Prostate gland (tissue), 2 donors: ENCODE measurements at regions not wholly inside any gene's neighbourhood (a gene's known extent, or its start where the extent isn't known, plus 50 kb on each side); places are given as distances from the start of the nearest gene placed in this dataset.

Experiments
- POLR2AphosphoS5 ChIP-seq: sonication (generic); formaldehyde crosslinking; IDR thresholded peaks from one replicate; pipeline ENCODE4 v1.6.1; 2017; ENCODE audit warnings: antibody characterized with exemption
- TF ChIP-seq, protein P1 (sequence below), 4 experiments: fragments of 200-600 bp in 2 of 4; fragments of 450-650 bp in 2 of 4; sonication (generic) in 2 of 4; IDR thresholded peaks; 1 replicate in 3 of 4; 2 replicates in 1 of 4; pipeline ENCODE4 v1.5.1; 2016 to 2019; ENCODE audit warnings: antibody characterized with exemption in 4 of 4, mild to moderate bottlenecking in 2 of 4, moderate library complexity in 2 of 4

DNA sequence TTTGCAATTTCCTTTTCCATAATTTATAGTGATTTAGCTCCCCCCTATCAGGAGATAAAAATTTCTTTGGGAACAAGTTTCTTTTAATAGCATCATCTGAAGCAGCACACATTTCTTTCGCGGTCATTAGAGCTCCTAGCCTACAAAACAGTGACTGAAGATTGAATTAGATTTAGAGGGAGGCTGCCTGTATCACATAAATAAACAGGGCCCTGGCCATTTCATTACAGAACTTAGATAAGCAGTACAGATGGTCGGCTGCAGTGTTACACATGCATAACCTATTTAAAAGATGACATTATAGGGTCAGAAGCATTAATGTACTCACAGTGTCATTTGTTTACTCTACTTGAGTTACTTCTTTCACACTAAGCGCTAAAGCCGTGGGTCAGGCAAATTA lies 81.4 kb upstream of the SLC25A26 start:
- TF ChIP-seq, protein P1, sequence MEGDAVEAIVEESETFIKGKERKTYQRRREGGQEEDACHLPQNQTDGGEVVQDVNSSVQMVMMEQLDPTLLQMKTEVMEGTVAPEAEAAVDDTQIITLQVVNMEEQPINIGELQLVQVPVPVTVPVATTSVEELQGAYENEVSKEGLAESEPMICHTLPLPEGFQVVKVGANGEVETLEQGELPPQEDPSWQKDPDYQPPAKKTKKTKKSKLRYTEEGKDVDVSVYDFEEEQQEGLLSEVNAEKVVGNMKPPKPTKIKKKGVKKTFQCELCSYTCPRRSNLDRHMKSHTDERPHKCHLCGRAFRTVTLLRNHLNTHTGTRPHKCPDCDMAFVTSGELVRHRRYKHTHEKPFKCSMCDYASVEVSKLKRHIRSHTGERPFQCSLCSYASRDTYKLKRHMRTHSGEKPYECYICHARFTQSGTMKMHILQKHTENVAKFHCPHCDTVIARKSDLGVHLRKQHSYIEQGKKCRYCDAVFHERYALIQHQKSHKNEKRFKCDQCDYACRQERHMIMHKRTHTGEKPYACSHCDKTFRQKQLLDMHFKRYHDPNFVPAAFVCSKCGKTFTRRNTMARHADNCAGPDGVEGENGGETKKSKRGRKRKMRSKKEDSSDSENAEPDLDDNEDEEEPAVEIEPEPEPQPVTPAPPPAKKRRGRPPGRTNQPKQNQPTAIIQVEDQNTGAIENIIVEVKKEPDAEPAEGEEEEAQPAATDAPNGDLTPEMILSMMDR (IDR thresholded peaks at IDR 0.05), result no peak
- no peak for TF ChIP-seq POLR2AphosphoS5
